Loucy (cell line): ENCODE measurements at regions not wholly inside any gene's neighbourhood (a gene's known extent, or its start where the extent isn't known, plus 50 kb on each side); places are given as distances from the start of the nearest gene placed in this dataset.

Experiments
- H2AFZ ChIP-seq: fragments of 200-600 bp; sonication (generic); 2 replicates; pipeline ENCODE4 v1.6.0; 2016; ENCODE audit warnings: antibody characterized with exemption, mild to moderate bottlenecking, low read length, moderate library complexity
- H3F3A ChIP-seq: fragments of 200-600 bp; 2 replicates; pipeline ENCODE4 v1.6.0; 2016; ENCODE audit warnings: antibody characterized with exemption, low read depth, mild to moderate bottlenecking
- H3K27me3 ChIP-seq: fragments of 200-600 bp; sonication (generic); 2 replicates; pipeline ENCODE4 v1.6.1; 2014; ENCODE audit warnings: low read length, mild to moderate bottlenecking; ENCODE audit not compliant: insufficient read depth, poor library complexity, severe bottlenecking
- H3K36me3 ChIP-seq: fragments of 200-600 bp; sonication (generic); 2 replicates; pipeline ENCODE4 v1.6.1; 2016; ENCODE audit warnings: low read length; ENCODE audit not compliant: insufficient read depth
- H3K4me1 ChIP-seq: fragments of 200-600 bp; sonication (generic); 2 replicates; pipeline ENCODE4 v1.5.1; 2014; ENCODE audit warnings: low read length, mild to moderate bottlenecking; ENCODE audit not compliant: insufficient read depth, poor library complexity, severe bottlenecking
- H3K4me2 ChIP-seq: fragments of 200-600 bp; sonication (generic); 2 replicates; pipeline ENCODE4 v1.6.0; 2014; ENCODE audit warnings: antibody characterized with exemption, low read length, low read depth, mild to moderate bottlenecking; ENCODE audit not compliant: poor library complexity, severe bottlenecking
- H3K4me3 ChIP-seq: fragments of 200-600 bp; sonication (generic); 2 replicates; pipeline ENCODE4 v1.5.1; 2014; ENCODE audit warnings: low read length, mild to moderate bottlenecking, mixed read lengths; ENCODE audit not compliant: poor library complexity, severe bottlenecking
- H3K79me2 ChIP-seq: fragments of 200-600 bp; sonication (generic); 2 replicates; pipeline ENCODE4 v1.6.1; 2014; ENCODE audit warnings: low read length; ENCODE audit not compliant: insufficient read depth
- H3K9ac ChIP-seq: fragments of 200-600 bp; sonication (generic); 2 replicates; pipeline ENCODE4 v1.6.0; 2014; ENCODE audit warnings: mild to moderate bottlenecking, low read depth, low read length, moderate library complexity; ENCODE audit not compliant: poor library complexity, severe bottlenecking
- H3K9me2 ChIP-seq: fragments of 200-600 bp; sonication (generic); replicated peaks from 2 replicates; pipeline ENCODE4 v1.6.1; 2016; ENCODE audit warnings: low read depth, low read length, mixed read lengths
- H3K9me3 ChIP-seq: fragments of 200-600 bp; sonication (generic); 2 replicates; pipeline ENCODE4 v1.6.1; 2014; ENCODE audit warnings: mild to moderate bottlenecking, antibody characterized with exemption, low read length, low read depth; ENCODE audit not compliant: insufficient read depth
- H4K20me1 ChIP-seq: fragments of 200-600 bp; sonication (generic); 2 replicates; pipeline ENCODE4 v1.6.0; 2014; ENCODE audit warnings: antibody characterized with exemption, low read length, mild to moderate bottlenecking; ENCODE audit not compliant: insufficient read depth, poor library complexity, severe bottlenecking
- CTCF ChIP-seq: fragments of 200-600 bp; sonication (generic); conservative IDR thresholded peaks from 2 replicates; pipeline ENCODE4 v1.5.1; 2014; ENCODE audit warnings: mild to moderate bottlenecking, antibody characterized with exemption, low read length
- EZH2phosphoT487 ChIP-seq: fragments of 200-600 bp; IDR thresholded peaks from 2 replicates; pipeline ENCODE4 v1.6.1; 2018; ENCODE audit warnings: antibody characterized with exemption, mild to moderate bottlenecking, moderate library complexity, borderline replicate concordance

GRCh38 chr3:163306405-163306804, 1771.9 kb downstream of the SI start:
- Histone ChIP-seq H3K27me3 (no peaks in the 10 kb centered on the region), H3K9me3 (0 out of 2 replicates have a peak, but pooled peaks cover 5% of the 10 kb centered on the region), H3K79me2 (no peaks in the 10 kb centered on the region), H2AFZ (no peak overlapping the region), H3K36me3 (no peaks in the 10 kb centered on the region), H3K4me1 (no peaks in the 10 kb centered on the region), H3K4me2 (no peak overlapping the region), H3K9ac (no peak overlapping the region), H3K4me3 (no peak overlapping the region), H3K9me2 (no peaks in the 10 kb centered on the region), H4K20me1 (no peaks in the 10 kb centered on the region), H3F3A (no peaks in the 10 kb centered on the region)
- TF ChIP-seq EZH2phosphoT487 (no peak), CTCF (no peak)

- no peak overlapping the region for H3K9ac ChIP-seq
- no peaks in the 10 kb centered on the region for H3K27me3 ChIP-seq
- H3K36me3 ChIP-seq: no peaks in the 10 kb centered on the region
- no peak overlapping the region for H2AFZ ChIP-seq
- H3K4me3 ChIP-seq: no peak overlapping the region
- no peaks in the 10 kb centered on the region for H3K79me2 ChIP-seq
- H3F3A ChIP-seq: no peaks in the 10 kb centered on the region
- no peaks in the 10 kb centered on the region for H4K20me1 ChIP-seq
- no peaks in the 10 kb centered on the region for H3K4me1 ChIP-seq
- TF ChIP-seq EZH2phosphoT487 (no peak), CTCF (no peak)
- no peak overlapping the region for H3K4me2 ChIP-seq
- H3K9me3 ChIP-seq: no peaks in the 10 kb centered on the region
- H3K9me2 ChIP-seq: no peaks in the 10 kb centered on the region
Measured at GRCh38 chr3:163273694-163274093, 1777.1 kb downstream of the OTOL1 start.

GRCh38 chr3:163266731-163267130, 1770.1 kb downstream of the OTOL1 start:
- Histone ChIP-seq H3K79me2 (no peaks in the 10 kb centered on the region), H3K4me3 (no peak overlapping the region), H3F3A (no peaks in the 10 kb centered on the region), H4K20me1 (no peaks in the 10 kb centered on the region), H3K9me2 (no peaks in the 10 kb centered on the region), H2AFZ (no peak overlapping the region), H3K4me1 (no peaks in the 10 kb centered on the region), H3K4me2 (no peak overlapping the region), H3K9me3 (no peaks in the 10 kb centered on the region), H3K9ac (no peak overlapping the region), H3K36me3 (no peaks in the 10 kb centered on the region), H3K27me3 (no peaks in the 10 kb centered on the region)
- TF ChIP-seq EZH2phosphoT487: no peak
- TF ChIP-seq CTCF: no peak
